ENCODE measurements at regions not wholly inside any gene's neighbourhood (a gene's known extent, or its start where the extent isn't known, plus 50 kb on each side); places are given as distances from the start of the nearest gene placed in this dataset.

DNA sequence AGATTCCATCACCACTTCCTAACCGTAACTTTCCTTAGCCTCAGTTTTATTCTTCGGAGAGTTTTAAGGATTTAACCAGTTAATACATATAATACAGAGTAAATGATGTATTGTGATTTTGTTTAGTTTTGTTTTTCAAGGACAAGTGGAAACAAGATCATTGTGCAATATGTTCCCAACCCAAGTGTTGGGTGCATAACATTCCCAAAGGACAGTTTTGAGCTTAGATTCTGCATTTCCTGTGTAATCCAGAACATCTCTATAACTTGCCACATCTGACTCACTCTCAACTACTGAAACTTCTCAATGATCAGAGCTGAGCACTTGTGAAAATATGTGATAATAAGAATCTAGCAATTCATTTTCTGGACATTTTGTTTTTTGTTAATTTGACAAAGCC, 466.1 kb upstream of the PPP2R3A start:
- 89 to 95% methylated on average over 2 of the region's 2 CpGs for WGBS, 2 donors
- Histone ChIP-seq H3K4me3 (replicated peaks in 1 of 3) (no peak overlapping the region), H3K4me1 (no peaks in the 10 kb centered on the region), H3K36me3 (no peaks in the 10 kb centered on the region), H3K27ac (no peak overlapping the region), H3K27me3 (no peaks in the 10 kb centered on the region), H3K9me3 (no peaks in the 10 kb centered on the region)
- TF ChIP-seq, protein P1, sequence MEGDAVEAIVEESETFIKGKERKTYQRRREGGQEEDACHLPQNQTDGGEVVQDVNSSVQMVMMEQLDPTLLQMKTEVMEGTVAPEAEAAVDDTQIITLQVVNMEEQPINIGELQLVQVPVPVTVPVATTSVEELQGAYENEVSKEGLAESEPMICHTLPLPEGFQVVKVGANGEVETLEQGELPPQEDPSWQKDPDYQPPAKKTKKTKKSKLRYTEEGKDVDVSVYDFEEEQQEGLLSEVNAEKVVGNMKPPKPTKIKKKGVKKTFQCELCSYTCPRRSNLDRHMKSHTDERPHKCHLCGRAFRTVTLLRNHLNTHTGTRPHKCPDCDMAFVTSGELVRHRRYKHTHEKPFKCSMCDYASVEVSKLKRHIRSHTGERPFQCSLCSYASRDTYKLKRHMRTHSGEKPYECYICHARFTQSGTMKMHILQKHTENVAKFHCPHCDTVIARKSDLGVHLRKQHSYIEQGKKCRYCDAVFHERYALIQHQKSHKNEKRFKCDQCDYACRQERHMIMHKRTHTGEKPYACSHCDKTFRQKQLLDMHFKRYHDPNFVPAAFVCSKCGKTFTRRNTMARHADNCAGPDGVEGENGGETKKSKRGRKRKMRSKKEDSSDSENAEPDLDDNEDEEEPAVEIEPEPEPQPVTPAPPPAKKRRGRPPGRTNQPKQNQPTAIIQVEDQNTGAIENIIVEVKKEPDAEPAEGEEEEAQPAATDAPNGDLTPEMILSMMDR (IDR thresholded peaks at IDR 0.05), result no peak
- no peak for TF ChIP-seq POLR2A (IDR thresholded peaks at IDR 0.05)
- intact Hi-C loops (cut with DNase I), result no loop called here
- DNase-seq, result no peak

DNA sequence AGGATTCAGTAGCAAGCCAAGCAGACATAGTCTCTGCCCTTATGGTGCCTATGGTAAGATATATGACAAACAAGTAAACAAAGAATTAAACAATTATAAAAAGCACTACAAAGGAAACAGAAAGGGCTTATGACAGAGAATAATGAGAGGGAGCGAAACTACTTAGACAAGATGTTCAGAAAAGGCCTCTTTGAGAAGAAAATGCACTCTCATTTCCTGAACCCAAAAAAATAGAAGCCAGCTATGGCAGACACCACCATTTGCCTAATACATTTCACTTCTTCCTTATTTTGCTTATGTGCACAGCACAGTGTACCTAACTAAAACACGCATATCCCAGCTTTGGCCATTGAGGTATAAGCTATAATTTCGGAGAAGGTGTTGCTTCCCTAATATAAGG, 465.5 kb upstream of the PPP2R3A start:
- TF ChIP-seq, protein P1 (IDR thresholded peaks at IDR 0.05), result no peak
- no peak for TF ChIP-seq POLR2A (IDR thresholded peaks at IDR 0.05)
- Histone ChIP-seq H3K4me3 (replicated peaks in 1 of 3) (no peak overlapping the region), H3K27me3 (no peaks in the 10 kb centered on the region), H3K36me3 (no peaks in the 10 kb centered on the region), H3K9me3 (no peaks in the 10 kb centered on the region), H3K4me1 (no peaks in the 10 kb centered on the region), H3K27ac (no peak overlapping the region)
- intact Hi-C loops (cut with DNase I), result no loop called here
- DNase-seq, result no peak
- WGBS, 2 donors, result 91 to 92% methylated on average over 3 of the region's 3 CpGs

DNA sequence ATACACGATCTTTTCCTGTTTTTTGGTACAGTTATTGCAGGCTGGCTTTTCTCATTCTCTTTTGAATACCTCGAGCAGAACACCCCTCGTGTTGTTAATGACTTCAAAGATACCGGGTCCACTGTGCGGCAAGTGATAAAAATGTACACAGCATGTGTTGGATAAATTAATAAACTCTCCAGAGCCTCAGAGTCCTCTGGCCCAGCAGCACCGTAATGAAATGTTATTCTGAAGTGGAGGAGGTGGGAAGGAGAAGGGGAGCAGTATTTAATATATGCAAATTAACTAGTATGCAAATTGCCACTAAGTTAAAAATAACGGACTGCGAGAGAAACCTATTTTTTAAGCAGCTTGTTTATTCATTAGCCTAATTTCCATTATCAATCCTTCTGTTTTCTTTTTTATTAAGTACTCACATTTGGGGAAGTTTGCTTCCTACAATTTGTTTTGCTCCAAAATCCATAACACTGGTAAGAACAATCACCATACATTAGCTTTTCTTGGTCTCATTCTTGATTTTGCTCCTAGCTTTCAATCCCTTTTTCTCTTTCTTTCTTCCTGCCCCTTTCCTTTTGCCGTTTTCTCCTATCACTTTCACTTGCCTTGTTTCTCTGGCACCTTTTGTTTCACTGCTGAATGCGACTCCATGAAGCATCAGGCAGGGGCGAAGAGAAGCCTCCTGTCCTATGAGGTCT, 462.3 kb upstream of the PPP2R3A start:
- no peaks in the 10 kb centered on the region for H3K9me3 ChIP-seq
- H3K4me1 ChIP-seq, result no peaks in the 10 kb centered on the region
- H3K27me3 ChIP-seq, result no peaks in the 10 kb centered on the region
- no peak overlapping the region for H3K4me3 ChIP-seq (replicated peaks in 1 of 3)
- H3K27ac ChIP-seq, result no peak overlapping the region
- intact Hi-C loops (cut with DNase I), result loop anchor here (2.0 kb wide), 1 partner anchor 708 kb away; the partner anchor contains the start of gene EPHB1
- TF ChIP-seq, protein P1 (IDR thresholded peaks at IDR 0.05), result no peak
- no peak for TF ChIP-seq POLR2A (IDR thresholded peaks at IDR 0.05)
- no peak for DNase-seq
- 72 to 74% methylated on average over 11 of the region's 11 CpGs for WGBS, 2 donors
- H3K36me3 ChIP-seq, result no peaks in the 10 kb centered on the region

DNA sequence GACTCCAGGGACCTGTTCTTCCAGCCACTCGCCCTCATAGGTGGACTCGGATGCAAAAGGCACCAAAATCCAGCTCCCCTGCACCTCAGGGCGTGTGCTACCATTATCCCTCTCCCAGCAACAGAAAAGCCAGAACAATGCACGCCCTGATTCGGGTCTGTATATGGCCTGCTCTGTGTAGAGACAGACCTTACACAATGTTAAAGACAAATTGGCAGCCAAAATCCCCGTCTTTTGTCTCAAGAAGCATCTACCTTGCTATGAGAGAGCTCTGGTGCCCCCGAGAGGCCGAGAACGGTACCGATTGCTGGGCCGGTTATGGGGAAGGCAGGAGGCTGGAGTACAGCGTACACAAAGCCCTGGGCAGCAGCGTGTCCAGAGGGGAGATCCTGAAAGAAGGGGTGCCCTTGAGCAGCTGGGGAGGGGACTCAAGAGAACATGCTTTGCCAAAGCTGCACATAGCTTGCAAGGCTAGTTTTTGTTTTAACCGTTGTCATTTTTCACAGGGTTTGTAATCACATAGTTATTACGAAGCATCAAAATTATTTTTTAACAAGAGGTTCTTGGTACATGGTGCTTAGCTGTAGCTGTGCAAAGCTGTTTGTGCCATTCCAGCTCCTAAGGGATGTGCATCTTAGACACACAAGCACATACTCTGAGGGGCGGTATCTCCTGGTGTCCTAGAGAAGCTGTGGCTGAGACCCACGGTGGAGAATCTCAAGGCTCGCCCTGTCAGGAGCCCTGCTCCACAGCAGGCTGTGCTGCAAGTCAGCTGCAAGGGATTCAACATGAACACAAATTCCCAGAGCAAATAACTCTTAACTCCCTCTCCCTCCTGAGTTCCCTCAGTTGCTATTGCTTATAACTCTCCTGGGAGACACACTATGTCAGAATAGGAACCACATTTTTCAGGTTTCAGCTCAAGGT, 461.5 kb upstream of the PPP2R3A start:
- Histone ChIP-seq H3K27ac (no peak overlapping the region), H3K4me1 (no peaks in the 10 kb centered on the region), H3K9me3 (no peaks in the 10 kb centered on the region), H3K4me3 (replicated peaks in 1 of 3) (no peak overlapping the region), H3K27me3 (no peaks in the 10 kb centered on the region), H3K36me3 (no peaks in the 10 kb centered on the region)
- no peak for TF ChIP-seq POLR2A (IDR thresholded peaks at IDR 0.05)
- TF ChIP-seq, protein P1 (IDR thresholded peaks at IDR 0.05), result peak; percentile 39 to 89 (median 75)
- intact Hi-C loops (cut with DNase I), result loop anchor here (2.0 kb wide), 1 partner anchor 709 kb away; the partner anchor contains the start of gene EPHB1
- peak; percentile 83 to 88 for DNase-seq
- WGBS, 2 donors, result 31 to 36% methylated on average over 16 to 18 of the region's 18 CpGs
